Common myeloid progenitor, CD34-positive (primary cell): ENCODE measurements at regions not wholly inside any gene's neighbourhood (a gene's known extent, or its start where the extent isn't known, plus 50 kb on each side); places are given as distances from the start of the nearest gene placed in this dataset.
A peak's percentile ranks its signal among the peaks of the same experiment; 100 is the strongest.

Source experiments
- CTCF ChIA-PET: fragments of 350-600 bp; sonication (Branson Sonifier 250); formaldehyde crosslinking; loops from one replicate; lab custom pipeline; 2021; ENCODE audit warnings: antibody characterized with exemption; lab: Charles Lee
- POLR2A ChIA-PET: fragments of 350-600 bp; sonication (Branson Sonifier 250); formaldehyde crosslinking; loops from one replicate; lab custom pipeline; 2021; ENCODE audit warnings: antibody characterized with exemption; lab: Charles Lee
- DNase-seq, 3 donors: peaks; one replicate each; pipeline versions ENCODE4 v3.0.0 to v3.0.0-alpha.2; 2013
- H3K27ac ChIP-seq, 2 experiments: 1 replicate in 1 of 2; 2 replicates in 1 of 2; pipeline ENCODE4 v1.7.0; 2013; ENCODE audit warnings: inconsistent platforms in 2 of 2, low read length in 2 of 2, mild to moderate bottlenecking in 2 of 2, low read depth in 1 of 2, moderate library complexity in 1 of 2; ENCODE audit not compliant: severe bottlenecking in 2 of 2, insufficient read depth in 1 of 2, poor library complexity in 1 of 2
- H3K27me3 ChIP-seq, 5 experiments: replicated peaks in 2 of 5; 1 replicate in 3 of 5; 2 replicates in 2 of 5; pipeline versions ENCODE4 v1.6.1 to v1.7.0; 2013; ENCODE audit warnings: low read length in 4 of 5, mild to moderate bottlenecking in 2 of 5, moderate library complexity in 2 of 5, inconsistent platforms in 1 of 5; ENCODE audit not compliant: insufficient read depth in 5 of 5, control insufficient read depth in 4 of 5
- H3K36me3 ChIP-seq, 4 experiments: 1 replicate in 2 of 4; 2 replicates in 2 of 4; pipeline versions ENCODE4 v1.6.1 to v1.7.0; 2013; ENCODE audit warnings: low read length in 3 of 4, control low read depth in 1 of 4, mild to moderate bottlenecking in 1 of 4; ENCODE audit not compliant: control insufficient read depth in 4 of 4, insufficient read depth in 4 of 4
- H3K4me1 ChIP-seq, 4 experiments: 1 replicate in 3 of 4; 2 replicates in 1 of 4; pipeline versions ENCODE4 v1.6.1 to v1.7.1; 2013; ENCODE audit warnings: low read length in 3 of 4, mild to moderate bottlenecking in 3 of 4, control low read depth in 1 of 4, inconsistent platforms in 1 of 4, moderate library complexity in 1 of 4; ENCODE audit not compliant: control insufficient read depth in 4 of 4, insufficient read depth in 4 of 4; ENCODE audit errors: control extremely low read depth in 1 of 4
- H3K4me3 ChIP-seq, 7 experiments: 1 replicate in 4 of 7; 2 replicates in 3 of 7; pipeline versions ENCODE4 v1.5.1 to v1.7.0; 2013; ENCODE audit warnings: mild to moderate bottlenecking in 7 of 7, low read length in 6 of 7, moderate library complexity in 6 of 7, inconsistent platforms in 2 of 7, low read depth in 2 of 7, control low read depth in 1 of 7; ENCODE audit not compliant: insufficient read depth in 4 of 7, control insufficient read depth in 1 of 7; ENCODE audit errors: extremely low read depth in 1 of 7
- H3K9me3 ChIP-seq, 5 experiments: 1 replicate in 4 of 5; 2 replicates in 1 of 5; pipeline versions ENCODE4 v1.6.1 to v1.7.1; 2013; ENCODE audit warnings: low read length in 4 of 5, mild to moderate bottlenecking in 2 of 5, inconsistent platforms in 1 of 5, low read depth in 1 of 5, moderate library complexity in 1 of 5; ENCODE audit not compliant: control insufficient read depth in 4 of 5, insufficient read depth in 2 of 5; ENCODE audit errors: control extremely low read depth in 1 of 5
- WGBS: methylation state at CpG from one replicate; pipeline ENCODE4 v1.1.5; 2013; ENCODE audit not compliant: insufficient coverage; 5-methylcytosine and 5-hydroxymethylcytosine counted together

- CTCF ChIA-PET: interaction anchor here (0.6 kb wide), 1 partner anchor 9 kb away, joined by 4 read pairs; no protein-coding TSS in a partner anchor
- Histone ChIP-seq H3K27me3 (no peaks in the 10 kb centered on the region), H3K27ac (no peak overlapping the region), H3K4me1 (peaks cover 0 to 2% (median under 1%) of the 10 kb centered on the region in 4 experiments), H3K9me3 (no peaks in the 10 kb centered on the region), H3K36me3 (no peaks in the 10 kb centered on the region), H3K4me3 (no peak overlapping the region)
- 62% methylated on average over 8 of the region's 9 CpGs for WGBS
- DNase-seq: peak in 1 of 3 donors; percentile 39
- POLR2A ChIA-PET: no interaction called here
Observed at GRCh38 chr4:59571805-59572430, 1628.2 kb upstream of the ADGRL3 start.

GRCh38 chr4:59583845-59584568, 1616.1 kb upstream of the ADGRL3 start:
- Histone ChIP-seq H3K9me3 (no peaks in the 10 kb centered on the region), H3K36me3 (no peaks in the 10 kb centered on the region), H3K4me1 (no peaks in the 10 kb centered on the region), H3K27me3 (no peaks in the 10 kb centered on the region), H3K4me3 (no peak overlapping the region), H3K27ac (no peak overlapping the region)
- ChIA-PET CTCF (interaction anchor here (0.7 to 2.1 kb wide), 2 partner anchors 15 to 108 kb away, joined by 3 to 6 read pairs; no protein-coding TSS in a partner anchor), POLR2A (no interaction called here)
- 96% methylated on average over 9 of the region's 10 CpGs for WGBS
- no peak for DNase-seq

- POLR2A ChIA-PET: interaction anchor here (0.6 kb wide), 1 partner anchor 36 kb away, joined by 3 read pairs; no protein-coding TSS in a partner anchor
- 50% methylated on average over 2 of the region's 3 CpGs for WGBS
Observed at GRCh38 chr4:59597536-59598329, 1602.4 kb upstream of the ADGRL3 start.

GRCh38 chr4:59598330-59598618, 1601.9 kb upstream of the ADGRL3 start:
- H3K27me3 ChIP-seq: no peaks in the 10 kb centered on the region
- DNase-seq: no peak
- H3K4me3 ChIP-seq: no peak overlapping the region
- peaks cover 0 to 12% (median 2%) of the 10 kb centered on the region in 4 experiments for H3K4me1 ChIP-seq
- H3K36me3 ChIP-seq: no peaks in the 10 kb centered on the region
- 100% methylated on average over 1 of the region's 1 CpG for WGBS
- no peaks in the 10 kb centered on the region for H3K9me3 ChIP-seq
- CTCF ChIA-PET: interaction anchor here (1.1 to 2.4 kb wide), 4 partner anchors 10 to 37 kb away, joined by 3 to 6 read pairs (median 4); no protein-coding TSS in a partner anchor
- no peak overlapping the region for H3K27ac ChIP-seq
- POLR2A ChIA-PET: no interaction called here

More at GRCh38 chr4:59597536-59598329, 1602.4 kb upstream of the ADGRL3 start:
- Histone ChIP-seq H3K27ac (no peak overlapping the region), H3K4me1 (peaks cover 0 to 12% (median 2%) of the 10 kb centered on the region in 4 experiments), H3K36me3 (no peaks in the 10 kb centered on the region), H3K4me3 (no peak overlapping the region), H3K9me3 (no peaks in the 10 kb centered on the region), H3K27me3 (no peaks in the 10 kb centered on the region)
- CTCF ChIA-PET: interaction anchor here (0.9 to 2.4 kb wide), 5 partner anchors 11 to 36 kb away, joined by 3 to 6 read pairs (median 3); no protein-coding TSS in a partner anchor
- peak in 1 of 3 donors; percentile 13 for DNase-seq

GRCh38 chr4:59608466-59608865, 1591.7 kb upstream of the ADGRL3 start:
- Histone ChIP-seq H3K4me1 (peaks cover 0 to 15% (median 4%) of the 10 kb centered on the region in 4 experiments), H3K27ac (no peak overlapping the region), H3K4me3 (no peak overlapping the region), H3K36me3 (no peaks in the 10 kb centered on the region), H3K27me3 (no peaks in the 10 kb centered on the region), H3K9me3 (no peaks in the 10 kb centered on the region)
- ChIA-PET CTCF (interaction anchor here (1.5 kb wide), 1 partner anchor 10 kb away, joined by 3 read pairs; no protein-coding TSS in a partner anchor), POLR2A (no interaction called here)
- WGBS: no CpG with 5 or more reads among the region's 1 CpG
- DNase-seq: no peak

GRCh38 chr4:59612235-59612634, 1587.9 kb upstream of the ADGRL3 start:
- H3K4me1 ChIP-seq: peaks cover 0 to 15% (median 4%) of the 10 kb centered on the region in 4 experiments
- ChIA-PET CTCF (interaction anchor here (0.9 to 1.0 kb wide), 2 partner anchors 13 to 15 kb away, joined by 3 read pairs; no protein-coding TSS in a partner anchor), POLR2A (interaction anchor here (0.5 kb wide), 1 partner anchor 104 kb away, joined by 3 read pairs; no protein-coding TSS in a partner anchor)
- DNase-seq: peak; percentile 24 to 77 (median 71)
- no peak overlapping the region for H3K4me3 ChIP-seq
- H3K9me3 ChIP-seq: no peaks in the 10 kb centered on the region
- no peaks in the 10 kb centered on the region for H3K27me3 ChIP-seq
- no peak overlapping the region for H3K27ac ChIP-seq
- 20% methylated on average over 1 of the region's 1 CpG for WGBS
- no peaks in the 10 kb centered on the region for H3K36me3 ChIP-seq
